HUDEP-2 (cell line): ENCODE measurements at regions not wholly inside any gene's neighbourhood (a gene's known extent, or its start where the extent isn't known, plus 50 kb on each side); places are given as distances from the start of the nearest gene placed in this dataset.
"Not testable (repeated sequence)": the region's sequence is repeated elsewhere in the genome, so short reads cannot be mapped to it uniquely, and the experiment has no call there.

Experiments
- DNase-seq, 76 experiments: peaks; one replicate each; lab custom pipeline; 2025; ENCODE audit not compliant: unreplicated experiment in 76 of 76; lab: John Stamatoyannopoulos, UW

DNA sequence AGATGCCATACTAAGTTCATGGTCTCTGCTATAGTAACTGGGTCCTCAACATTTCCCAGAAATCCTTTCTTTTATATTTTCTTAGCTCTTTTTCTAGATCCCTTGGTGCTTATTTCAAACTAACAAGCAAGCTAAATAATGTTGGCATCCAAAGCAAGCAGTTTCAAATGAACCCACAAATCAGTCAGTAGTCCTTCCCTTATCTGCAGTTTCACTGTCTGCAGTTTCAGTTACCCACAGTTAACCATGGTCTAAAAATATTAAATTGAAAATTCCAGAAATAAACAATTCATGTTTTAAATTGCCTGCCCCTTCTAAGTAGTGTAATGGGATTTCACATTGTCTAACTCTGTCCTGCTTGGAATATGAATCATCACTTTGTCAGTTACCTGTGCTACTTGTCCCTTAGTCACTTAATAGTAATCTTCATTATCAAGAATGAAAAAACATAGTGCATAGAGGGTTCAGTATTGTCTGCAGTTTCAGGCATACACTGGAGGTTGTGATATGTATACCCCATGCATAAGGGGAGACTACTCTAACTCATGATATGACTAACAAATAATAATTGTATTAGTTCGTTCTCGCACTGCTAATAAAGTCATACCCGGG, 633.7 kb downstream of the MECOM start:
- no peak for DNase-seq

DNA sequence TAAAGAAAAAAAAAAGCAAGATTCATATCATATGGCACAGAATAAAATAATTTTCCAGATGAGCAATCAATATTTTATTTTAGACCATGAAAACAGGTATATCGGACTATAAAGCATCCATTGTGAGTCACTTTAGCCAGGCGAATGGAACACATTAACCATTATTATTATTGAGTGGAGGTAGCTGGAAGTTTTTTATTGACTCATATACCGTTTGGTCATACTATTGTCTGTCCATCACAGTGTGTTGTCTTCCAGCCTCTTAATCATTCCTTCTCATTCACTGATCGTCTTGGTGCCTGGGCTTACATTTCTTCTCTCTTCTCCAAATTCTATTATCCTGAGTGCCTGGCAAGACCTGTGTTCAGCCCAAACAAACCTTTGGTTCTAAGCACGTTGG, 634.8 kb downstream of the MECOM start:
- DNase-seq: no peak

DNA sequence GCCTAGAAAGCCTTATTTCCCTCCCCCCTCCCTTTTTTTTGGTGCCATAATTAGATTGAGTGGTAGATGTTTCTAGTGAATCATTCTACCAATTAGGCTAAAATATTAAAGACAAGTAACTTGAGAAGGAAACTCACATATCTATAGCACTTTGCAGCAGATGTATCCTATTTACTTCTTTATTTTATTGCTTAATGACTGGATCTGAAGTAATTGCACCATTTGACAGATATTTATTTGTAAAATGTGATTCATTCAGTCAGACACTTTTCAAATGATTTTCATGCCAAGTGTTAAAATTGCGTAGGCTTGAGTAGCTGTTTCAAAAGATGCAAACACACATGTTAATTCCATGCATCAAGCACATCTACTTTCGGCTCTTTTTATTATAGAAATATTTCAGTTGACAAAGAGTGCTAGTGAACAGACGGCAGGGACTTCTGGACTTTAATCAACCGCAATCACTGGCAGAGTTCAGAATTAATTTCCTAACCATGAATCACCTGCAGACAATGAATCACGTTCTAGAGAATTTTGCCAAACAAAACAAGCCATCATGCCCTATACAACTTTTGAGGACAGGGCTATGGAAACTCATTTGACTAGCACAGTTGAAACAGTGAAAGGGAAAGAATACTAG, 636.8 kb downstream of the MECOM start:
- DNase-seq: no peak

DNA sequence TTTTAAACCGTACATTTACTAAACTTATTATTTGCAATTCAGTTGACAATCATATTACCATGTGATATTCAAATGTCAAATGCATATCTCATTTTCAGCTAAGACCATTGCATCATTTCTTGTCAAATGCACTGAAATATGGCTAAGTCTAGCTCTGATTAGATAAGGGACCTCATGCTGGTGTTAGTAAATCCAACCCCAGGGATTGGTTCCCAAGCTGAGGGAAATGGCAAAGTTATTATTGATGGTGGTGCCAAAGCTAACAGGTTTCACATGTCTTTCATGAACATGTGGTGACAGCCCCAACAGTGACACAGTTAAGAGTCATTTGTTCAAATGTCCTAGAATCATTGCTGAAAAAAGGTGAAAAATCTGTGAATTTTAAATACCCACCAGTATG, 641.1 kb downstream of the MECOM start:
- DNase-seq: no peak

DNA sequence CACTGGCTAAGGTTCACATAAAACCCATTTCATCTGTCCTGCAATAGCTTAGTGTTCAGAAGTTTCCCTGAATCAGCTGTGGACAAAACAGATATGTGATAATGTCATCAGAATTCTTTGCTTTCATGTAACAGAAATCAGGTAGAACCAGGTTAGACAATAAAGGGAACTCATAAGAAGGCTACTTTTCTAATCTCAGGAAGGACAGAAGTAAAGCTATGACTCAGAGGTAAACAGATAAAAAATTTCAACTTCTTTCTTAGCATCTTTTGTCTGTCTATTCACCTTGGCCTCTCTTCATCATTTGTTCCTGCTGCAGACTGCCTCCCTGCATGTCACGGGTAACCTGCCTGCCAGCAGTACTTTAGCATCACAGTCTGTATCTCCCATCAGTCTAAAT, 643.1 kb downstream of the MECOM start:
- DNase-seq: no peak

DNA sequence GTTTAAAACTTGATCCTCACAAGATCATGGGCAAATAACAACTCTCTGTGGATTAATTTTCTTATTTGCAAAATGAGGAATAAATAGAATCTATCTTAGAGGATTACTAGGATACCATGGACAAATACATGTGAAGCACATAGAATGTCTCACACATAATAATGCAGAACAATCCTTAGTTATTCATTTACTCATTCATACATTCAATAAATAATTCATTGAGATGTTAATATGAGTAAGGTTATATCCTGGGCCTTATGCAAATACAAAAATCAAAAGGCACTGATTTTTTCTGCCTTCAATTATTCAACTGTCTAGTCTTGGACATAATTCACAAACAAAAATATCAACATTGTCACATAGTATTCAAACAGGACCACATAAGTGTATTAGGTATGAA, 654.1 kb downstream of the MECOM start:
- no peak for DNase-seq

DNA sequence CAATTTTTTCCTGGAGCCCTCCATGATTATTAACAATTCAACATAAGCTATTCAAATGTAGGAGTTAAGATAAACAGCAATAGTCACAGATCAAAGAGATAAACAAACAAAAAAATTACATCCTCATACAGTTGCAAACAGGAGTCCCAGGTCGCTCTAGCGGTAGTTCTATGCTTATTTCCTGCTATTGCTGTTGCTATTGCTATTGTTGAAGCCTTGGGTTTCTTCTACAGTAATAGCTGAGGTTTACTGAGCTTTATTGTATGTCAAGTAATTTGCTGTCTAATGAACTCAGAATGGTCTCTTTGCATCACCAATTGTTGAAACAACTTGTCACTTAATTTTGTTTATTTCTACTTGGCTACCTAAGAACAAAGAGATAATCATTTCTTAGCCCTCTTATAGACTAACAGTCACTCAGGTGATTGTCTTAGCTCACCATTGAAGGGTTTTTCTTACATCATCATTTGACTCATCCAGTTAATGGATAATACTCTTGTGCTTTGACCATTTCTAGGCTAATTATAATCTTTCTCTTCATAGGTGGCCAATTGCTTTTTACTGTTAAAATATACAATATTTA, 654.6 kb downstream of the MECOM start:
- DNase-seq: no peak

DNA sequence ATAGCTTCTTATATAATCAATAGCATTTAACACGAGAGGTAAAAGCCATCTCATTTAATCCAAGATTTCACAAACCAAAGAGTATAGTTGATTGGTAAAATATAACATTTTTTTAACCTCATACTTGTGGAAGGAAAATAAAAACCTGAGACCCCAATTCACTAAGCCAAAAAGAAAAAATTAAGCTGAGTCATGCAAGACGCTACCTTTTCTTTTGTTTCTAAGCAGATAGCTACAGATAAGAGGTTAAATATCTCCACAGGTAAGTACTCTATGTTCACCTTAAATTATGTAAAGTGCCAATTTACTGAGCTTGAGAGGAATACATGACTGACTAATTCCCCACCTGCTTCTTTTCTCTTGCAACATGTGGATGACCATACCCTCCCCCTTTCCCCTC, 656.4 kb downstream of the MECOM start:
- DNase-seq: no peak

DNA sequence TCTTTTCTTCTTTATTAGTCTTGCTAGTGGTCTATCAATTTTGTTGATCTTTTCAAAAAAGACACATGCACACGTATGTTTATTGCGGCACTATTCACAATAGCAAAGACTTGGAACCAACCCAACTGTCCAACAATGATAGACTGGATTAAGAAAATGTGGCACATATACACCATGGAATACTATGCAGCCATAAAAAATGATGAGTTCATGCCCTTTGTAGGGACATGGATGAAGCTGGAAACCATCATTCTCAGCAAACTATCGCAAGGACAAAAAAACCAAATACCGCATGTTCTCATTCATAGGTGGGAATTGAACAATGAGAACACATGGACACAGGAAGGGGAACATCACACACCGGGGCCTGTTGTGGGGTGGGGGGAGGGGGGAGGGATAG, 657.1 kb downstream of the MECOM start:
- DNase-seq: not testable (repeated sequence)

DNA sequence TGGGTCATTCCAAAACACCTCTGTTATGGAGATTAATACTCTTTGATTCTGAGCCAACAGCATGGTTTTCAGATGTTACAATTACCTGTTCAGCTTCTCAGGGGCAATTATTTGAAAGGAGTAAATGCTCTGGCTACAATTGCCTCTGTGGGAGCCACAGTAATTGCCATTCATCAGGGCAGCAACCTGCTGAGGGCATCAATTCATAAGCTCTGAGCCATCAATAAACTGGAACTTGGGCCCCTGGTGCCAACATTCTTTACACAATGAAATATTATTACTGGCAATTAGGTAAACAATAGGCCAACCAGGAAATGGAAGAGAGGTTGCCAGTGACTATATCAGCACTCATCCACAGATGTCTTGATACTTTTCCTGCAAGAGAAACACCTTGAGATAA, 660.8 kb downstream of the MECOM start:
- no peak for DNase-seq

DNA sequence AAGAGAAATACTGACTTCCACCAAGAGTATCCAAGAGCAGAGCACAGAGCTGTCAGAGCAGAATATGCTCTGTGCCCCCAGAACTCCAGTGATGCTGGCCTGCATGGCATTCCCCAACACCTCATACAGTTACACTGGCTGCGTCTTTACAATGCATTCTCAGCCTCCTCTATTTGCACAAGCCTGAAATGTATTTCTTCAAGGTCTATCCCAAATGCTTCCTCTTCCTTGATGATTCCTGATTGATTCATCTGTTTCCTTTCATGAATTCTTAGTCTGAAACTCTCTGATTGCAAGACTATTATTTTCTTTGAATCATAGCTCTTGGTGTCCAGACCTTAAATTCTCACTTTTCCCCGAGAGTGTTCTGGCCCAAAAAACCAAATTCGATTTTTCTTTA, 664.7 kb downstream of the MECOM start:
- DNase-seq: no peak

DNA sequence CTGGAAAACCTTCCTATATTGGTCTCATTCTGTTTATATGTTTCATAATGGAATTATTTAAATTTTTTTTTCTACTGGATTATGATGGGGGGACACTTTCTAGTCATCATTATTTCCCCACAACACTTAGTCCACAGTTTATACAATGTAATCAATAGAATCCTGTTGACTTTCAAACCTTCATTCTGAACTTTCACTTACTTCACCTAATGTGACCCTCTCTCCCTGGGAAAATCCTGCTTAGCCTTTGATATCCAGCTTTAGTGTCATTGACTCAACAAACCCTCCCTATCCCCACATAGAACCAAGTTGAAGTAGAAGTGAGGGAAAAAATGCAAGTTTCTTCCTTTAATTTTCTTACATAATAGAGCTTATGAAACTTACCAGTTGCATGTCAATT, 666.0 kb downstream of the MECOM start:
- DNase-seq: no peak

DNA sequence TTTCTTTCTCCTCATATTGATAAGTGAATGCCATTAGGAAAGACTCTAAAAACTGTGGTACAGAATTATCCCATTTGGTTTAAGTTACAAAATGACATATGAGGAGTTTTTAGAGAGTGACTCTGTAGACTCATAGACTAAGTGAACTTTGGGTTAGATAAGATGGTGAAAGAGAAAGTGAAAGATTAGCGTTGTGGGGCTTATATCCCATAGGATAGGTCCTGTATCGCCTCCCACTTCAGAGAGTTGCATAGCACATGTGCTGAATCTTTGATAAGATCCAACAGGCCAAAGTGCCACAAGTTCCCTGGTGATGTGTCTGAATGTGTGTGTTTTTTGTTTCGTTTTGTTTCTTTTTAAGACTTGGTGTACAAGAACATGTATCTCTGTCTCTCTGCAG, 666.9 kb downstream of the MECOM start:
- DNase-seq: peak in 4 of 76 experiments; percentile 0 to 29 (median 4)

DNA sequence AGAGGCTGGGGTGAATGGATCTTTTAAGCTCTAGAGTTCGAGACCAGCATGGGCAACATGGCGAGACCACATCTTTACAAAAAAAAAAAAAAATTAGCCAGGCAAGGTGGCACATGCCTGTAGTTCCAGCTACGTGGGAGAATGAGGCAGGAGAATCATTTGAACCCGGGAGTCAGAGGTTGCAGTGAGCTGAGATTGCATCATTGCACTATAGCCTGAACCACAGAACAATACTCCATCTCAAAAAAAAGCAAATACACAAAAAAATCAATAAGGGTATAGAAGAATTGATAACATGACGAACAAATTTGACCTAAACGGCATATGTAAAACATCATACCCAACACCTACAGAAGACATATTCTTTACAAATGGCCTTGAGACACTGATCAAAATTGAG, 668.4 kb downstream of the MECOM start:
- DNase-seq: no peak

DNA sequence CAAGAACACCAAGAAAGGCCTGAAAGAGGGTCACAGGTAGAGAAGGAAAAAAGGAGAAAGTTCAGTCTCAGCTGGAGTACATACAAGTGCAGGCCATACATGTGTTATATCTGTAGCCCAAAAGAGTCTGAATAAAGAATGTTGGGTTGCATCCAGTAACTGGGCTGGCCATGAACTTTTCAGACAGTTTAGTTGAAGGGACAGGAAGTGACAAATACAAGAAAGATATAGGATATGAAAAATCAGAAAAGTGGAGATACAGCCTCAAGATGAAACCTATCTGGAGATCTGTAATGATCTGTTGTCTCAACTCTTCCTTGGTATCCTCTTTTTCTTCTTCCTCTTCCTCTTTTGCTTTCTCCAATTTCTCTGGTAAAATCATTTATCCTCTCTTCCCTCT, 671.7 kb downstream of the MECOM start:
- DNase-seq: no peak

DNA sequence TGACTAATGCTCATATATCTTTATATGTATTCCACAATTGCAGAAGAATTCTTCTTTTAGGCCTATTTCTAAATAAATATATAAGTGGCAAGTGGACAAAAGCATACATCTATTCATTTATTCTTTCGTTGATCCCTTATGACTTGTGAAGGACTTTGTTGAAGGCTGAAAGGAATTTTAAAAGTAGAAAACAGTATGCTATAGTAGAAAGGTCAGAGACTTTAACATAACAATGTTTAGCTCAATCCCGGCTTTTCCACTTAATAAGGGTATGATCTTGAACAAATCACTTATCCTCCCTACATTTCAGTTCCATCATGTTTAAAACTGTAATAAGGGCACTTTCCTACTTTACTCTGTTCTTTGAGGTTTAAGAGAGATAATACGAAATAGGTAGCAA, 672.9 kb downstream of the MECOM start:
- DNase-seq: no peak

DNA sequence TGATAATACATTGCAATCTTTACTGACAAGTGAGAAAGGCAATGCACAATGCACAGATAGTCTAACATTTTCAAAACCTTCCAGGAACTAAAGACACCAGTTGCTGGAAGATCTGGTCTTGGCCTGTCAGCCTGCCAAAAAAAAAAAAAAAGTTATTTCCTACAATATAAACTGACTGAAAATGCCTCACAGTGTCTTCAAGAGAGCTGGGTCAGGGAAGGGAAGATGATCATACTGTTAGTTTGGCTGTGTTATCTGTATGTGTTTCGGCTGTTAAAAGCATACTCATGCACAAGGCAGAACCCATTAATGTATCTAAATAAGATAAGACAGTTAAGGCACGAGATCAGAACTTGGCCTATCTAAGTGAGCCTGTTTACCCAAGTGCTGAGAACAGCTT, 673.4 kb downstream of the MECOM start:
- DNase-seq: peak in 26 of 76 experiments; percentile 4 to 73 (median 29)

DNA sequence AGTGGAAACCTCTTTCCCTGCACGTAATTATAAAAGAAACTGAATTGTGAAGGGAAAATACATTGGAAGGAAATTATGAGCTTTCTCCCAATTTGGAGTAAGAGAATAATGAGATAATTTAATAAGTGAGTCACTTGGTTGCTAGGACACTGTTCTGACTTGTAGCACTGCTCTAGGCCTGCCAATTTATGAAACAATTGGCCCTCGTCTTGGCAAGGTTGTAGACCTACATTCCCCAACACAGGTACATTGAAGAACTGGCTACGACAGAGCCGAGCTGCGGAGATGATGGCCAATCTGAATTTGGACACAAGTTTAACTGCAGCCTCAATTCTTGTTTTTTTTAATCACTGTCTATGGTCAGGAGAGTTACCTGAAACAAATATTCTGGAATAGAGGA, 674.1 kb downstream of the MECOM start:
- DNase-seq: no peak

DNA sequence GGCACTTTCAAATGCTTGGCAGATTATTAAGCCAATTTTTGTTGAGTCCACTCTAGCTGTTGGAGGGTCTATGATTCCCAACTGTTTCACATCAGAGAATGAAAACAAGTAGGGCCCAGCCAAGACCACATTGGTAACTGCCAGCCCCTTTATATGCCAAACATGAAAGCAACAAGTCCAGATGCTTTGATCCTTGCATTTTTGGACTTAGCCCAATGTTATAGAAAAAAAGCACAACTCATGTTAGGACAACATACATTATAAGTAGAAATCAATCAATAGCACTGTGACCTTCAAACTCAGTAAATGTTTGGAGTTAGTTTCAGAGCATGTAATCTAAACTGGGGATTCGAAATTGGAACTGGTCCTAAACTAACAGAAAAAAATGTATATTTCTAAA, 674.7 kb downstream of the MECOM start:
- no peak for DNase-seq

DNA sequence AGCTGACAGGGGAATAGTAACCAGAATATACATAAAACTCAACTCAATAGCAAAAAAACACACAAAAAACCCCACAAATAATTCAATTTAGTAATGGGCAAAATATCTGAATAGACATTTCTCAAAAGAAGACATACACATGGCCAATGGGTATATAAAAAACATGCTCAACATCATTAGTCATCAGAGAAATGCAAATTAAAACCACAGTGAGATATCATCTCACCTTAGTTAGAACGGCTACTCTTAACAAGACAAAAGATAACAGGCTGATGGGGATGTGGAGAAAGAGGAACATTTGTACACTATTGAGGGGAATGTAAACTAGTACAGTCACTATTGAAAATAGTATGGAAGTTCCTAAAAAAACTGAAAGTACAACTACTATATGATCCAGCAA, 678.6 kb downstream of the MECOM start:
- peak in 1 of 76 experiments; percentile 11 for DNase-seq

DNA sequence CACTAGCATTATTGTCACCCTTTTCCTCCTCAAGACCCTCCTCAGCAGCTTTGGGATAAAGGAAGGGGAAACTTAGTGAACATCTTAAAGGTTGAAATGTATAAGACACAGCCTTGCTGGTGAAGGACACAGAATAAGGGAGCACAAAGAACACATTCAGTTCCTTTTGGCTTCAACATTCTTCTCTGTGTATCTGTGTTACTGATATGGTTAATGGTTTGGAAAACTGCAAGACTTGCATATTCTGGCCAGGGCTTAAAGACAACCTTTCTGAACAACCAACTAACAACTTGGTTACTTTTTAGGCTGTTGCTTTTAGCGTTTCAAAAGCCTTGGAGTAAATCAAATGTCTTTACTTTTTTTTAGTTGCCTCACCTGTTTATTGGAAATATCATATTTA, 680.5 kb downstream of the MECOM start:
- no peak for DNase-seq

DNA sequence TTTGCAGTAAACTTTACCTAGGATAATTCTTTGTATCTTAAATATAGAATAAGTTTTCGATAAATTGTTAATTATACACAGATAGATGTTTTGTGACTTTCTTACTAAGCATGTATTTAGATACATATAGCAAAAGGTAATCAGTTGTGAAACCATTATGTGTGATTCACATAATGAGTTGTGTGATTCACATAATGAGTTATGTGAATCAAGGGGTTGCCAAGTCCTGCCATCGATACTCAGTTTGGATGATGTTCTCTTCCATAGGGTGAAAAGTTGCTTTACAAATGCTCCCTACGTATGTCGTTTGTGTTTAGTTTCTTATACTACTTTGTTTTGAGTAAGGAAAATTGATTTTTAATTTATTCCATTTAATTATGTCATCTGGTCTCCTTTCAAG, 682.1 kb downstream of the MECOM start:
- no peak for DNase-seq
